22Rv1 (cell line): ENCODE measurements at regions not wholly inside any gene's neighbourhood (a gene's known extent, or its start where the extent isn't known, plus 50 kb on each side); places are given as distances from the start of the nearest gene placed in this dataset.

ENCODE experiments used
- CTCF ChIP-seq: fragments of 450-650 bp; IDR thresholded peaks from 2 replicates; pipeline ENCODE4 v1.5.1; 2017; ENCODE audit warnings: mild to moderate bottlenecking
- ZFX ChIP-seq: fragments of 450-650 bp; IDR thresholded peaks from 2 replicates; pipeline ENCODE4 v1.6.1; 2017; ENCODE audit warnings: antibody characterized with exemption, borderline replicate concordance

- no peak for TF ChIP-seq CTCF
- TF ChIP-seq ZFX = no peak
Observed at GRCh38 chr6:12348530-12349511, 58.7 kb downstream of the EDN1 start.
